Loucy (cell line): ENCODE measurements at regions not wholly inside any gene's neighbourhood (a gene's known extent, or its start where the extent isn't known, plus 50 kb on each side); places are given as distances from the start of the nearest gene placed in this dataset.

ENCODE experiments used
- EZH2phosphoT487 ChIP-seq: fragments of 200-600 bp; IDR thresholded peaks from 2 replicates; pipeline ENCODE4 v1.6.1; 2018; ENCODE audit warnings: antibody characterized with exemption, mild to moderate bottlenecking, moderate library complexity, borderline replicate concordance
- TF ChIP-seq, protein P1 (sequence below): fragments of 200-600 bp; sonication (generic); conservative IDR thresholded peaks from 2 replicates; pipeline ENCODE4 v1.5.1; 2014; ENCODE audit warnings: mild to moderate bottlenecking, antibody characterized with exemption, low read length

DNA sequence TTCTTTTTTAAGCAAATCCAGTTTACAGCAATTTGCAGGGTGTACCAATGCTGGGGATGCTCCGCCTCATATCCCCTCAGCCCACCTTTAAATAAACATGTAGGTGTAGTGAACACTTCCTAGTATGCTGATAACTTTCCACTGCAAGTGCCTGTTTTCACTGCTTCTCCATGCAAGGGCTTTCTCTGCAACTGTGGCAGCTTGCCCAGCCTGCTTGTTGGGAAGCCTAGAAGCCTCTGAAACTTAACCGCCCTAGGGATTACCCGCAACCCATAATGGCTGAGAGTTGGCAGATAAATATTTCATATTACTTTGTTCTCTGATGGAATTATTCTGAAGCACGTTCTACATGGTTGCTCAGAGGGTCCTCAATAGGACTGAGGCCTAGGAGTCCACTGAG, 253.7 kb upstream of the DDX53 start:
- TF ChIP-seq, protein P1, sequence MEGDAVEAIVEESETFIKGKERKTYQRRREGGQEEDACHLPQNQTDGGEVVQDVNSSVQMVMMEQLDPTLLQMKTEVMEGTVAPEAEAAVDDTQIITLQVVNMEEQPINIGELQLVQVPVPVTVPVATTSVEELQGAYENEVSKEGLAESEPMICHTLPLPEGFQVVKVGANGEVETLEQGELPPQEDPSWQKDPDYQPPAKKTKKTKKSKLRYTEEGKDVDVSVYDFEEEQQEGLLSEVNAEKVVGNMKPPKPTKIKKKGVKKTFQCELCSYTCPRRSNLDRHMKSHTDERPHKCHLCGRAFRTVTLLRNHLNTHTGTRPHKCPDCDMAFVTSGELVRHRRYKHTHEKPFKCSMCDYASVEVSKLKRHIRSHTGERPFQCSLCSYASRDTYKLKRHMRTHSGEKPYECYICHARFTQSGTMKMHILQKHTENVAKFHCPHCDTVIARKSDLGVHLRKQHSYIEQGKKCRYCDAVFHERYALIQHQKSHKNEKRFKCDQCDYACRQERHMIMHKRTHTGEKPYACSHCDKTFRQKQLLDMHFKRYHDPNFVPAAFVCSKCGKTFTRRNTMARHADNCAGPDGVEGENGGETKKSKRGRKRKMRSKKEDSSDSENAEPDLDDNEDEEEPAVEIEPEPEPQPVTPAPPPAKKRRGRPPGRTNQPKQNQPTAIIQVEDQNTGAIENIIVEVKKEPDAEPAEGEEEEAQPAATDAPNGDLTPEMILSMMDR, result no peak
- no peak for TF ChIP-seq EZH2phosphoT487
